Fibroblast of pulmonary artery (primary cell): ENCODE measurements at regions not wholly inside any gene's neighbourhood (a gene's known extent, or its start where the extent isn't known, plus 50 kb on each side); places are given as distances from the start of the nearest gene placed in this dataset.
"Not testable (repeated sequence)": the region's sequence is repeated elsewhere in the genome, so short reads cannot be mapped to it uniquely, and the experiment has no call there.

Experiments used
- DNase-seq: peaks from one replicate; pipeline ENCODE4 v3.0.0-alpha.2; 2010; ENCODE audit warnings: low read depth
- H3K4me3 ChIP-seq: replicated peaks from 2 replicates; pipeline ENCODE4 v1.5.1; 2011; ENCODE audit warnings: low read depth, mild to moderate bottlenecking, control low read depth, low read length, moderate library complexity
- TF ChIP-seq, protein P1 (sequence below): IDR thresholded peaks from 2 replicates; pipeline ENCODE4 v1.5.1; 2011; ENCODE audit warnings: mild to moderate bottlenecking, control low read depth, low read length, inconsistent platforms; ENCODE audit errors: missing control alignments

DNA sequence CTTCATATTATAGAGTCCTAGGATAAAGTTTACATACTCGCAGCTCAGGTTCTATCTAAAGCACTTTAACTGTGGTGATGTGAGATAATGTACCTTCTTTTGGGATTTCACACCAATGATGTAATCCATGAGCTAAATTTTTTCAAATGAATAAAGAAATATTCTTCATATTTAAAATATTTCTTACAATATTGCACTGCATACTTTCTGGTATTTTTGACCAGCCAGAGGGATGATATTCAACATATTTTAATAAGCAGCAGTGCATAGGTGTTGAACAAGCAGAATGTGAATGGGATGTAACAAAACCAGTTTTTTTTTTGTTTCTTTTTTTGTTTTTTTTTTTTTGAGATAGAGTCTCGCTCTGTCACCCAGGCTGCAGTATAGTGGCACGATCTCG lies 73.2 kb upstream of the TRIM24 start:
- DNase-seq, result no peak
- TF ChIP-seq, protein P1, sequence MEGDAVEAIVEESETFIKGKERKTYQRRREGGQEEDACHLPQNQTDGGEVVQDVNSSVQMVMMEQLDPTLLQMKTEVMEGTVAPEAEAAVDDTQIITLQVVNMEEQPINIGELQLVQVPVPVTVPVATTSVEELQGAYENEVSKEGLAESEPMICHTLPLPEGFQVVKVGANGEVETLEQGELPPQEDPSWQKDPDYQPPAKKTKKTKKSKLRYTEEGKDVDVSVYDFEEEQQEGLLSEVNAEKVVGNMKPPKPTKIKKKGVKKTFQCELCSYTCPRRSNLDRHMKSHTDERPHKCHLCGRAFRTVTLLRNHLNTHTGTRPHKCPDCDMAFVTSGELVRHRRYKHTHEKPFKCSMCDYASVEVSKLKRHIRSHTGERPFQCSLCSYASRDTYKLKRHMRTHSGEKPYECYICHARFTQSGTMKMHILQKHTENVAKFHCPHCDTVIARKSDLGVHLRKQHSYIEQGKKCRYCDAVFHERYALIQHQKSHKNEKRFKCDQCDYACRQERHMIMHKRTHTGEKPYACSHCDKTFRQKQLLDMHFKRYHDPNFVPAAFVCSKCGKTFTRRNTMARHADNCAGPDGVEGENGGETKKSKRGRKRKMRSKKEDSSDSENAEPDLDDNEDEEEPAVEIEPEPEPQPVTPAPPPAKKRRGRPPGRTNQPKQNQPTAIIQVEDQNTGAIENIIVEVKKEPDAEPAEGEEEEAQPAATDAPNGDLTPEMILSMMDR, result no peak

DNA sequence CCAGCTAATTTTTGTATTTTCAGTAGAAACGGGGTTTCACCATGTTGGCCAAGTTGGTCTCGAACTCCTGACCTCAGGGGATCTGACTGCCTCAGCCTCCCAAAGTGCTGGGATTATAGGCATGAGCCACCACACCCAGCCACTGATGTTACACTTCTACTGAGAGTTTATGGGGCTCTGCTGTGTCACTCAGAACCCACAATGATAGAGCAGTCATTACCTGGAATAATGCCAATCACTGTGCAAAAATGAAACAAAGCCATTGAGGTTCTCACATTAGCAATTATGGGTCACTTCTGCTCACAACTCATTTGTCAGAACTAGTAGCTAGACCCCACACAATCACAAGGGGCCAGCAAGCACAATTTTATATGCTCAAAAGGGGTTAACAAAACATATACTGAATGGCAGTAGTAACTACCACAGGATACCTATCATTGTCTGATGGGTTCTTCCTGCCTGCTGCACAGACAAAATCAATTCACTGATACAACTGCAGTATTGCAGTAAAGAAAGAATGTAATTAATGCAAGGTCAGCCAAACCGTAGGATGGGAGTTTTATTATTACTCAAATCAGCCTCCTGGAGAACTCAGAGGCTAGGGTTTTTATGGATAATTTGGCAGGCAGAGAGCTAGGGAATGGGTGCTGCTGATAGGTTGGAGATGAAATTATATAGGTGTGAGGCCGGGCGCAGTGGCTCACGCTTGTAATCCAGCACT lies 72.1 kb upstream of the TRIM24 start:
- H3K4me3 ChIP-seq, result no peak overlapping the region
- TF ChIP-seq, protein P1, result no peak
- DNase-seq, result no peak

More for the DNA sequence above, 73.2 kb upstream of the TRIM24 start:
- H3K4me3 ChIP-seq, result no peak overlapping the region

DNA sequence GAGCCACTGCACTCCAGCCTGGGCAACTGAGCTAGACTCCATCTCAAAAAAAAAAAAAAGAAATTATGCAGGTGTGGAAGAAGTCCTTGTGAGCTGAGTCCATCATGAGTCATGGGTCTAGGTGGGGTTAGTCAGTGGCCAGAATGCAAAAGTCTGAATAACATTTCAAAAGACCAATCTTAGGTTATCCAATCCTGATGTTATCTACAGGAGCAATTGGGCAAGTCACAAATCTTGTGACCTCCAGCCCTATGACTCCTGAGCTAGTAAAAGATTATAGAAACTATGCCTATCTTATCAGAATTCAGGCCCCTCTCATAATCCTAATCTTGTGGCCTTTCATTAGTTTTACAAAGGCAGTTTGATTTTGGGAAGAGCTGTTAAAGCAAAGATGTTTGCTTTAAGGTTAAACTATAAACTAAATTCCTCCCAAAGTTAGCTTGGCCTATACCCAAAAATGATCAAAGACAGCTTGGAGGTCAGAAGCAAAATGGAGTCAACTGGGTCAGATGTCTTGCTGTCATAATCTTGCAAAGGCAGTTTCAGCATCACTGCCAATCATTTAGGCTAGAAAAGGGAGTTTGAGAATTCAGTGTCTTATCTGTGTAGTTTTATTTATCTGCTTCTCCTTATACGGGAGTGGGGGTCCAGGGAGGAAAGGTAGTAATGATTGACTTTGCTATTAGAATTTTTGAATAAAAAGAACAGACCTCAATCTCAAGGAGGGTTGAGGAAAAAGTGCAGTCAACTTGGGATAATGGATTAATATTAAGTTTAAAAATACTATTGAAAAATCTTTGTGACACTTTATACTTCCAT lies 71.2 kb upstream of the TRIM24 start:
- DNase-seq, result no peak
- TF ChIP-seq, protein P1, result no peak
- H3K4me3 ChIP-seq, result no peak overlapping the region

DNA sequence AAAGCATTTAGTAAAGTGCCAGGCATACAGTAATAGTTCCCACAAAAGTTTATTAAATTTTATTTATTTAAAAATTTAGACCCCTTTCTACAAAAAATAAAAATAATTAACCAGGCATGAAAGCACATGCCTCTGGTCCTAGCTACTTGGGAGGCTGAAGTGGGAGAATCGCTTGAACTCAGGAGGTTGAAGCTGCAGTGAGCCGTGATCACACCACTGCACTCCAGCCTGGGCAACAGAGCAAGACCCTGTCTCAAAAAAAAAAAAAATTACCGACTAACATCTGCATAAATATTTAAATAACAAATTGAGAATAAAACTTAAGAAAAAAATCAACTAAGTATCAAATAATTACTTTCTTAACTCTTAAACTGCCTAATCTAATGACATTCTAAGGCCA lies 64.3 kb upstream of the TRIM24 start:
- TF ChIP-seq, protein P1, result no peak
- H3K4me3 ChIP-seq, result no peak overlapping the region
- DNase-seq, result no peak

DNA sequence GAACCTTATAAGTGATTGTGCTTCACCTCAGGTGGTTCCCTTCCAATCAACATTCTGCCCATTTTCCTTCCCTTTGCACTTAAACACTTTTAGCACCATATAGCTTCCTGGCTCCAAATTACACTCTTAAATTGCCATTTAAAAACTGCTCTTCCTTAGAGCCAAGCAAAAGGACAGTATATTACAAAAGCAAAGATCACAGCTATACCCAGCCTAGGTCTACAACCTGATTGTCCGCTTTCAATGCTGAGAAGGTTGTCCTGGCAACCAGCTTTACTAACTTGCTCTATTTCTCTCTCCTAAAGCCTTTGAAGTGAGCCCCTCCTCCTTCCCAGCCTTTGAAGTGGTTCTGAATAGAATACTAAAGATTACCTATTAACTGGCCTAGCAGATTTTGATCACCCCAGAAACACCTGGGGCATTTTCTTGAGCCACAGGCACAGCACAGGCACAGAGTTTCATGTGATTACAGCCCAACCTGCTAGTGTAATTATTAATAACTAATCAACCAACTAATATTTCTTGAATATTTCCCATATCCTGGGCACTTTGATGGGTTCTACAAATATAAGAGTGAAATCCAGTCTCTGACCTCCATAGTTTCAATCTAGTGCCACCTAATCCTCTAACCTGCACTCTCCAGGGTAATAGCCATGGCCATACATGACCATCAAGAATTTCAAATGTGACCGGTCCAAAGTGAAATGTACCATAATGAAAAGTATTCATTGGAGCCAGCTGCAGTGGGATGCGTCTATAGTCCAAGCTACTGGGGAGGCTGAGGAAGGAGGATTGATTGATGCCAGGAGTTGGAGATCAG lies 63.6 kb upstream of the TRIM24 start:
- TF ChIP-seq, protein P1, result no peak
- no peak overlapping the region for H3K4me3 ChIP-seq
- no peak for DNase-seq

DNA sequence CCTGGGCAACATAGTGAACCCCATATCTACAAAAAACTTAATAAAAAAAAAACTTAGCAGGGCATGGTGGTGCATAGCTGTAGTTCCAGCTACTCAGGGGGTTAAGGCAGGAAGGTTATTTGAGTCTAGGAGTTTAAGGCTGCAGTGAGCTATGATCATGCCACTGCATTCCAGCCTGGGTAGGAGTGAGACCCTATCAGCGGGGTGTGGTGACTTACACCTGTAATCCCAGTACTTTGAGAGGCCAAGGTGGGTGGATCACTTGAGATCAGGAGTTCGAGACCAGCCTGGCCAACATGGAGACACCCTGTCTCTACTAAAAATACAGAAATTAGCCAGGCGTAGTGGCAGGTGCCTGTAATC lies 63.0 kb upstream of the TRIM24 start:
- not testable (repeated sequence) for H3K4me3 ChIP-seq, DNase-seq

DNA sequence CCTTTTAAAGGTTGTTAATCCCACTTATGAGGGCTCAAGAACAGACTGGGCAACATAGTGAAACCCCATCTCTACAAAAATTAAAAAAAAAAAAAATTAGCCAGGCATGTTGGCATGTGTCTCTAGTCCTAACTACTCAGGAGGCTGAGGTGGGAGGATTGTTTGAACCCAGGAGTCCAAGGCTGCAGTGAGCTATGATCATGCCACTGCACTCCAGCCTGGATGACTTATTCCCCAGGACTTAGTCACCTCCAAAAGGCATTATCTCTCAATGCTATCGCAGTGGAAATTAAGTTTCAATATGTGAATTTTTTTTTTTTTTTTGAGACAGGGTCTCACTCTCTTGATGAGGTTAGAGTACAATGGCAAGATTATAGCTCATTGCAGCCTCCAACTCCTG lies 61.2 kb upstream of the TRIM24 start:
- TF ChIP-seq, protein P1, result no peak
- no peak for DNase-seq
- no peak overlapping the region for H3K4me3 ChIP-seq
